Uterus (tissue), 3 donors: ENCODE measurements at regions not wholly inside any gene's neighbourhood (a gene's known extent, or its start where the extent isn't known, plus 50 kb on each side); places are given as distances from the start of the nearest gene placed in this dataset.

Source experiments
- DNase-seq, 2 donors: peaks; one replicate each; pipeline ENCODE4 v3.0.0-alpha.2; 2019 to 2020
- H3K27ac ChIP-seq, 2 donors: fragments of 200-600 bp; sonication (generic); 1 replicate in 1 of 2; 2 replicates in 1 of 2; pipeline ENCODE4 v1.5.1; 2016 to 2018
- H3K27me3 ChIP-seq, 2 donors: fragments of 200-600 bp; sonication (generic); one replicate each; pipeline ENCODE4 v1.5.1; 2018 to 2019; ENCODE audit warnings: control low read depth in 1 of 2
- H3K36me3 ChIP-seq, 2 donors: fragments of 200-600 bp; sonication (generic); one replicate each; pipeline ENCODE4 v1.5.1; 2019; ENCODE audit warnings: control low read depth in 1 of 2
- H3K4me1 ChIP-seq, 2 donors: fragments of 200-600 bp; sonication (generic); one replicate each; pipeline ENCODE4 v1.5.1; 2018 to 2019; ENCODE audit warnings: control low read depth in 1 of 2
- H3K4me3 ChIP-seq, 2 donors: fragments of 200-600 bp; sonication (generic); 1 replicate in 1 of 2; 2 replicates in 1 of 2; pipeline ENCODE4 v1.5.1; 2018 to 2019; ENCODE audit warnings: mild to moderate bottlenecking in 1 of 2
- H3K9me3 ChIP-seq, 2 donors: fragments of 200-600 bp; sonication (generic); one replicate each; pipeline ENCODE4 v1.5.1; 2019; ENCODE audit warnings: control low read depth in 1 of 2
- POLR2A ChIP-seq, 2 donors: fragments of 450-650 bp; IDR thresholded peaks; one replicate each; pipeline ENCODE4 v1.6.1; 2016; ENCODE audit warnings: antibody characterized with exemption in 2 of 2, mild to moderate bottlenecking in 1 of 2, moderate library complexity in 1 of 2
- intact Hi-C: fragments of 100-400 bp; cut with DNase I; formaldehyde crosslinking; loops from one replicate; pipeline ENCODE4 v1.15.1; 2023; ENCODE audit warnings: low total_unique reads
- TF ChIP-seq, protein P1 (sequence below), 4 experiments: fragments of 200-600 bp in 2 of 4; fragments of 450-650 bp in 2 of 4; sonication (generic) in 2 of 4; IDR thresholded peaks; one replicate each; pipeline ENCODE4 v1.5.1; 2016 to 2019; ENCODE audit warnings: antibody characterized with exemption in 4 of 4, mild to moderate bottlenecking in 2 of 4, moderate library complexity in 1 of 4
- donor health status: DM: yes; HTN: yes; CAD: no.

DNA sequence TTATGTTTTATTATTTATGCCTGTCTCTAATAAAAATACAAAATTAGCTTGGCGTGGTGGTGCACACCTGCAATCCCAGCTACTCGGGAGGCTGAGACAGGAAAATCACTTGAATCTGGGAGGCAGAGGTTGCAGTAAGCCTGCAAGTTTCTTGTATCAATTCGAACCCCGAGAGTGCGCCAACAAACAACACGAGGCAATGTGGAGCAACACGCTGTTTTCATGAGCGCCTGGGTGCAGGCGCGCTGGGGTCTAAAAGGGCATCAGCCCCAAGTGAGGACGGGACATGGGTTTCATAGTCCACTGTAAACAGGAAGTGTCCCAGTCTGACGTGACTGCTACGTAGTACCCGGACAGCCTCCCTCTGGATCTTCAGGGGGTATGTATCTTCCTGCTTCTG, 1634.6 kb upstream of the AGA start:
- intact Hi-C loops = no loop called here
- Histone ChIP-seq H3K27me3 (no peaks in the 10 kb centered on the region), H3K36me3 (no peaks in the 10 kb centered on the region), H3K4me1 (no peaks in the 10 kb centered on the region), H3K27ac (no peak overlapping the region), H3K4me3 (no peak overlapping the region), H3K9me3 (no peaks in the 10 kb centered on the region)
- no peak for TF ChIP-seq POLR2A (IDR thresholded peaks at IDR 0.05)
- TF ChIP-seq, protein P1, sequence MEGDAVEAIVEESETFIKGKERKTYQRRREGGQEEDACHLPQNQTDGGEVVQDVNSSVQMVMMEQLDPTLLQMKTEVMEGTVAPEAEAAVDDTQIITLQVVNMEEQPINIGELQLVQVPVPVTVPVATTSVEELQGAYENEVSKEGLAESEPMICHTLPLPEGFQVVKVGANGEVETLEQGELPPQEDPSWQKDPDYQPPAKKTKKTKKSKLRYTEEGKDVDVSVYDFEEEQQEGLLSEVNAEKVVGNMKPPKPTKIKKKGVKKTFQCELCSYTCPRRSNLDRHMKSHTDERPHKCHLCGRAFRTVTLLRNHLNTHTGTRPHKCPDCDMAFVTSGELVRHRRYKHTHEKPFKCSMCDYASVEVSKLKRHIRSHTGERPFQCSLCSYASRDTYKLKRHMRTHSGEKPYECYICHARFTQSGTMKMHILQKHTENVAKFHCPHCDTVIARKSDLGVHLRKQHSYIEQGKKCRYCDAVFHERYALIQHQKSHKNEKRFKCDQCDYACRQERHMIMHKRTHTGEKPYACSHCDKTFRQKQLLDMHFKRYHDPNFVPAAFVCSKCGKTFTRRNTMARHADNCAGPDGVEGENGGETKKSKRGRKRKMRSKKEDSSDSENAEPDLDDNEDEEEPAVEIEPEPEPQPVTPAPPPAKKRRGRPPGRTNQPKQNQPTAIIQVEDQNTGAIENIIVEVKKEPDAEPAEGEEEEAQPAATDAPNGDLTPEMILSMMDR (IDR thresholded peaks at IDR 0.05) = no peak
- DNase-seq = no peak

DNA sequence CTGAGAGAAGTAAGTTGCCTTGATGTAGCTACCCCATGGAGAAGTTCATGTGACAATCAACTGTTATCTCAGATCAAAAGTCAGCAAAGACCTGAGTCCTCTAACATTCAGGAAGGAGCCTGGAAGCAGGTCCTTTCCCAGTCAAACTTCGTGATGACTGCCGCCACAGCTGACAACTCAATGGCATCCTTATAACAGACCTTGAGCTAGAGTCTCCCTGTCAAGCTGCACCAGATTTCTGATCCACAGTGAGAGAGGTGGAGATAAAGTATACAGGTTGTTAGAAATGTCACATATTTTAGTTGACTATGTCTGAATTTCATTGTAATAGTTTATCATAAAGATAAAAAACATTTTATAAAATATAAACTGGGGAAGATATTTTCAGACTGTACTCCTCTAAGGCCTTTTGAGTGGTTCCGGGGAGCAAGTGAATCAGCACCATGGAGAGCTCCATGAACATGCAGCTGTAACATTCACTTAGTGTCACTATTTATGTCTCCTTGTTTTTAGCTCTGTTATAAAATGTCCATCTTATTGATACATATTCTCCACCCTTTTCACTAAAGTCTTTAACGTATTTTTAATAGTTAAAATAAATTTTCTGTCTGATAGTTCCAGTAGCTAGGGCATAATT, 1653.5 kb upstream of the AGA start:
- Histone ChIP-seq H3K27me3 (no peaks in the 10 kb centered on the region), H3K4me3 (no peak overlapping the region), H3K27ac (no peak overlapping the region), H3K4me1 (no peaks in the 10 kb centered on the region), H3K9me3 (no peaks in the 10 kb centered on the region), H3K36me3 (no peaks in the 10 kb centered on the region)
- TF ChIP-seq, protein P1 (IDR thresholded peaks at IDR 0.05) = no peak
- TF ChIP-seq POLR2A (IDR thresholded peaks at IDR 0.05) = no peak
- intact Hi-C loops = no loop called here
- DNase-seq = no peak

DNA sequence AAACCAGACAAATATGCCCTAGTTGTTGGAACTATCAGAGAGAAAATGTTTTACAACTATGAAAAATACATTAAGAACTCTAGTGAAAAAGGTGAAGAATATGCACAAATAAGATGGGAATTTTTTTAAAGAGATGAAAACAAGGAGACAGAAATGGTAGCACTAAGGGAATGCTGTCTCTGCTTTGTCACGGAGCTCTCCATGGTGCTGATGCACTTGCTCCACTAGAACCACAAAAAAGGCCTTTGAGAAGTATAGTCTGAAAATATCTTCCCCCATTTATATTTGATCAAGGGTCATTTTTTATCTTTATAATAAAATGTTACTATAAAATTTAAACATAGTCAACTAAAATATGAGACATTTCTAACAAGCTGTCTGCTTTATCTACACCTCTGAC, 1655.5 kb upstream of the AGA start:
- no peak for DNase-seq
- intact Hi-C loops = no loop called here
- H3K4me1 ChIP-seq = no peaks in the 10 kb centered on the region
- no peak overlapping the region for H3K4me3 ChIP-seq
- H3K27ac ChIP-seq = no peak overlapping the region
- no peaks in the 10 kb centered on the region for H3K36me3 ChIP-seq
- H3K9me3 ChIP-seq = no peaks in the 10 kb centered on the region
- TF ChIP-seq POLR2A (IDR thresholded peaks at IDR 0.05) = no peak
- TF ChIP-seq, protein P1 (IDR thresholded peaks at IDR 0.05) = no peak
- no peaks in the 10 kb centered on the region for H3K27me3 ChIP-seq

DNA sequence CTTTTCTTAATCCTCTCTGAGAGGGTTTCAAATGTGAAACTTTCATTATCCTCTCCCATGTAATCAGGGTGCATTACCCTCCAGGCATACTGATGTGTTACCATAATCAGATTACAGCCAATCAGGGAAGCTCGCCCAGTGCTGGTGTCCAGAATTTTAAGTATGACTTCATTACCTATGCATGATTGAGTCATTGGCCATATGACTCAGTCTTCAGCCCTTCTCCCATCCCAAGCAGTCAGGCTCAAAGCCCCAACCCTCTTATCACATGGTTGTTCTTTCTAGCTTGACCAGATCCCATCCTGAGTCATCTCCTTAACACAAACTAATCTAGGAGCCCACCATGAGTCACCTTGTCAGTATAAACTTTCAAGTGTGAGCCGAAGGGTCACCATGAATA, 1668.1 kb upstream of the AGA start:
- Histone ChIP-seq H3K4me3 (no peak overlapping the region), H3K27ac (no peak overlapping the region), H3K9me3 (no peaks in the 10 kb centered on the region), H3K4me1 (no peaks in the 10 kb centered on the region), H3K27me3 (no peaks in the 10 kb centered on the region), H3K36me3 (no peaks in the 10 kb centered on the region)
- intact Hi-C loops = no loop called here
- DNase-seq = no peak
- no peak for TF ChIP-seq POLR2A (IDR thresholded peaks at IDR 0.05)
- TF ChIP-seq, protein P1 (IDR thresholded peaks at IDR 0.05) = no peak

DNA sequence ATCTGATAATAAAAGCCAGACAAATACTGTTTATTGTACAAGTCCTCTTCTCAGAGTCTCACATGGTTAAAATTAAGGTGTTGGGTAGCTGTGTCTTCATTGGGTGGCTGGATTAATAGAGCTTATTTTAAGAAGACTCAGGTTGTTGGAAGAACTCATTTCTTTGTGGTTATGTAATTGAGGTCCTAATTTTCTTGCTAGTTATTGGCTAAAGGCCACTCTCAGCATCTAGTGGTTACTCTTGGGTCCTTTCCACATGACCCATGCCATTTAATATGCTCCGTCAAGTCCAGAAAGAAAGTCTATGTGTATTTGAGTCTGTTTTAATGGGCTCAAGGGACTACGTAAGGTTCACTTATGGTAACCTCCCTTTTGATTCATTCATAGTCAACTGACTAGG, 1668.6 kb upstream of the AGA start:
- no peaks in the 10 kb centered on the region for H3K4me1 ChIP-seq
- no peaks in the 10 kb centered on the region for H3K27me3 ChIP-seq
- no peak for DNase-seq
- no peaks in the 10 kb centered on the region for H3K36me3 ChIP-seq
- intact Hi-C loops = no loop called here
- no peaks in the 10 kb centered on the region for H3K9me3 ChIP-seq
- H3K4me3 ChIP-seq = no peak overlapping the region
- no peak overlapping the region for H3K27ac ChIP-seq
- TF ChIP-seq POLR2A (IDR thresholded peaks at IDR 0.05) = no peak
- TF ChIP-seq, protein P1 (IDR thresholded peaks at IDR 0.05) = no peak
